ENCODE measurements at regions not wholly inside any gene's neighbourhood (a gene's known extent, or its start where the extent isn't known, plus 50 kb on each side); places are given as distances from the start of the nearest gene placed in this dataset.

DNA sequence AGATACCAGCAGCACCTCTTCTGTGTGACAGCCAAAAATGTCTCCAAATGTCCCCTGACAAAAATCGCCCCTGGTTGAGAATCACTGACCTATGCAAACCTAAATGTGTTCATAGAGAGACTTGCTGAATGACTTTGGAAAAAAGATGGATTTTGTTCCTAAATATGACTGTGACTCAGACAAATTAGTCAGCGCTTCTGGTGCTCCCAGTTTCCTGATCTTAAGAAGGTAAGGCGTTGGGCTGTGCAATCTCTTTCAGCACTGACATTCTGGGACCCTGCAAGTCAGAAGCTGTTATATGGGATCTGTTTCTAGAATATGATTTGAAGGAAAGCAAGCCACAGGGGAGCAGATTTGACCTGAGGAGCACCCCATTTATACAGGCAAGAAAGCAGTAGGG, 90.6 kb upstream of the PWP1 start:
- no peak for TF ChIP-seq TAF1 (IDR thresholded peaks at IDR 0.05; ENCODE audit: borderline replicate concordance, insufficient read depth, low read length)
- TF ChIP-seq, protein P1, sequence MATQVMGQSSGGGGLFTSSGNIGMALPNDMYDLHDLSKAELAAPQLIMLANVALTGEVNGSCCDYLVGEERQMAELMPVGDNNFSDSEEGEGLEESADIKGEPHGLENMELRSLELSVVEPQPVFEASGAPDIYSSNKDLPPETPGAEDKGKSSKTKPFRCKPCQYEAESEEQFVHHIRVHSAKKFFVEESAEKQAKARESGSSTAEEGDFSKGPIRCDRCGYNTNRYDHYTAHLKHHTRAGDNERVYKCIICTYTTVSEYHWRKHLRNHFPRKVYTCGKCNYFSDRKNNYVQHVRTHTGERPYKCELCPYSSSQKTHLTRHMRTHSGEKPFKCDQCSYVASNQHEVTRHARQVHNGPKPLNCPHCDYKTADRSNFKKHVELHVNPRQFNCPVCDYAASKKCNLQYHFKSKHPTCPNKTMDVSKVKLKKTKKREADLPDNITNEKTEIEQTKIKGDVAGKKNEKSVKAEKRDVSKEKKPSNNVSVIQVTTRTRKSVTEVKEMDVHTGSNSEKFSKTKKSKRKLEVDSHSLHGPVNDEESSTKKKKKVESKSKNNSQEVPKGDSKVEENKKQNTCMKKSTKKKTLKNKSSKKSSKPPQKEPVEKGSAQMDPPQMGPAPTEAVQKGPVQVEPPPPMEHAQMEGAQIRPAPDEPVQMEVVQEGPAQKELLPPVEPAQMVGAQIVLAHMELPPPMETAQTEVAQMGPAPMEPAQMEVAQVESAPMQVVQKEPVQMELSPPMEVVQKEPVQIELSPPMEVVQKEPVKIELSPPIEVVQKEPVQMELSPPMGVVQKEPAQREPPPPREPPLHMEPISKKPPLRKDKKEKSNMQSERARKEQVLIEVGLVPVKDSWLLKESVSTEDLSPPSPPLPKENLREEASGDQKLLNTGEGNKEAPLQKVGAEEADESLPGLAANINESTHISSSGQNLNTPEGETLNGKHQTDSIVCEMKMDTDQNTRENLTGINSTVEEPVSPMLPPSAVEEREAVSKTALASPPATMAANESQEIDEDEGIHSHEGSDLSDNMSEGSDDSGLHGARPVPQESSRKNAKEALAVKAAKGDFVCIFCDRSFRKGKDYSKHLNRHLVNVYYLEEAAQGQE (IDR thresholded peaks at IDR 0.05; ENCODE audit: insufficient read depth in 1 of 2, low read depth in 2 of 2, low read length in 2 of 2) = no peak
- no peak for TF ChIP-seq POLR2AphosphoS5 (IDR thresholded peaks at IDR 0.05; ENCODE audit: low read depth, low read length)
- TF ChIP-seq SIN3A (IDR thresholded peaks at IDR 0.05; ENCODE audit: borderline replicate concordance, insufficient read depth, low read length) = no peak
